ENCODE measurements at regions not wholly inside any gene's neighbourhood (a gene's known extent, or its start where the extent isn't known, plus 50 kb on each side); places are given as distances from the start of the nearest gene placed in this dataset.

GRCh38 chr6:9511157-9511556, 903.7 kb downstream of the TFAP2A start:
- no peak for DNase-seq

- DNase-seq: no peak
Observed at GRCh38 chr6:9507136-9507895, 907.6 kb downstream of the TFAP2A start.

GRCh38 chr6:9504191-9504590, 910.7 kb downstream of the TFAP2A start:
- peak; percentile 74 for DNase-seq

- no peak for DNase-seq
Observed at GRCh38 chr6:9503111-9503761, 911.6 kb downstream of the TFAP2A start.

GRCh38 chr6:9499709-9500108, 915.2 kb downstream of the TFAP2A start:
- DNase-seq: no peak

- DNase-seq: no peak
Observed at GRCh38 chr6:9496837-9497236, 918.0 kb downstream of the TFAP2A start.

GRCh38 chr6:9494864-9495263, 920.0 kb downstream of the TFAP2A start:
- no peak for DNase-seq

GRCh38 chr6:9492790-9493189, 922.1 kb downstream of the TFAP2A start:
- no peak for DNase-seq

GRCh38 chr6:9487128-9487527, 927.7 kb downstream of the TFAP2A start:
- DNase-seq: no peak

GRCh38 chr6:9485992-9486391, 928.9 kb downstream of the TFAP2A start:
- DNase-seq: no peak

- no peak for DNase-seq
Observed at GRCh38 chr6:9484686-9485085, 930.2 kb downstream of the TFAP2A start.

GRCh38 chr6:9484091-9484490, 930.8 kb downstream of the TFAP2A start:
- no peak for DNase-seq

- DNase-seq: no peak
Observed at GRCh38 chr6:9482030-9482738, 932.7 kb downstream of the TFAP2A start.

GRCh38 chr6:9481292-9482029, 933.4 kb downstream of the TFAP2A start:
- DNase-seq: no peak

GRCh38 chr6:9468277-9468676, 946.6 kb downstream of the TFAP2A start:
- DNase-seq: no peak

GRCh38 chr6:9467741-9468140, 947.1 kb downstream of the TFAP2A start:
- no peak for DNase-seq

GRCh38 chr6:9464583-9464982, 950.3 kb downstream of the TFAP2A start:
- DNase-seq: no peak

GRCh38 chr6:9463311-9463710, 951.6 kb downstream of the TFAP2A start:
- DNase-seq: no peak

GRCh38 chr6:9461188-9461587, 953.7 kb downstream of the TFAP2A start:
- no peak for DNase-seq

GRCh38 chr6:9458424-9458823, 956.5 kb downstream of the TFAP2A start:
- DNase-seq: no peak

- DNase-seq: peak; percentile 54
Observed at GRCh38 chr6:9455864-9456658, 958.8 kb downstream of the TFAP2A start.

GRCh38 chr6:9439621-9440330, 975.1 kb downstream of the TFAP2A start:
- DNase-seq: no peak

Data from NCI-H345 (cell line).